ENCODE measurements at regions not wholly inside any gene's neighbourhood (a gene's known extent, or its start where the extent isn't known, plus 50 kb on each side); places are given as distances from the start of the nearest gene placed in this dataset.

DNA sequence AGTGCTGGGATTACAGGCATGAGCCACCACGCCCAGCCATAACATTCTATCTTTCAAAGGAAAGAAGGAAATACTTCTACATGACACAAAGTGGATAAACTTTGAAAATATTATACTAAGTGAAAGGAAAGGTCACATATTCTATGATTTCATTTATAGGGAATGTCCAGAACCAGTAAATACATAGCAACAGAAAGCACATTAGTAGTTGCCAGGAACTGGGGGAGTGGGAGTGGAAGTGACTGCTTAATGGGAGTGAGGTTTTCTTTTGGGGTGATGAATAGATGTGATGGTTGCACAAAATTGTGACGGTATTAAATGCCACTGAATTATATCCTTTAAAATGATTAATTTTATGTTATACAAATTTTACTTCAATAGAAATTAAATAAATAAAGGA lies 95.7 kb upstream of the IL15 start:
- Mint-ChIP-seq H3K9me3 (peaks cover 0 to 6% (median 4%) of the 10 kb centered on the region in 7 donors), H3K4me1 (no peaks in the 10 kb centered on the region), H3K27me3 (no peaks in the 10 kb centered on the region), H3K27ac (no peak overlapping the region), H3K36me3 (no peaks in the 10 kb centered on the region), H3K4me3 (no peak overlapping the region)
- H3K4me1 ChIP-seq (ENCODE audit: control insufficient read depth, insufficient read depth, low read length, poor library complexity, severe bottlenecking) = no peaks in the 10 kb centered on the region
- H3K27ac ChIP-seq (ENCODE audit: insufficient read depth, low read length, poor library complexity, severe bottlenecking) = no peak overlapping the region
- ATAC-seq (ENCODE audit: low read depth in 2 of 2) = no peak
- H3K27me3 ChIP-seq (ENCODE audit: control insufficient read depth, insufficient read depth, low read length) = no peaks in the 10 kb centered on the region
- no peak for DNase-seq
- H3K9me3 ChIP-seq (ENCODE audit: control insufficient read depth in 2 of 2, low read length in 2 of 2) = no peaks in the 10 kb centered on the region
- no peaks in the 10 kb centered on the region for H3K36me3 ChIP-seq (ENCODE audit: control insufficient read depth, insufficient read depth, low read length)
- H3K4me3 ChIP-seq (ENCODE audit: low read depth, low read length) = no peak overlapping the region

DNA sequence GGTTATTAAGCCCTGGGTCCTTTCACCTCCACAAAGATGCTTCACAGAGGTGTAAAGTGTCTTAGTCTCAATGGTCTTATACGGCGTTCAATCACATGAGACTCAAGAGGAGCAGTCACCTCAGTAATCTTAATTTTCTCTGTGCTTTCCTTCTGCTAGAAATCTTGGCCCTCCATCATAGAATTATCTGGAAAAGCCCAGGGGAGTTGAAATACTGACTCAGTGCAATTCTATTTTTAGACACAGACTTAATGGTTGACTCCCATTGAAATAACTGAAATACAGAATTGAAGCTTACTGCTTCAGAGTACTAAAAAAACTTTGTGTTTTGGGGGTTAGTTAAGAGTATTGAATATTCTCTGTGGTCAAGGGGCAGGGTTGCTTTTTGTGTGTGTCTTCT lies 94.5 kb upstream of the IL15 start:
- H3K27ac ChIP-seq (ENCODE audit: insufficient read depth, low read length, poor library complexity, severe bottlenecking) = no peak overlapping the region
- no peaks in the 10 kb centered on the region for H3K36me3 Mint-ChIP-seq
- H3K4me3 ChIP-seq (ENCODE audit: low read depth, low read length) = no peak overlapping the region
- no peaks in the 10 kb centered on the region for H3K36me3 ChIP-seq (ENCODE audit: control insufficient read depth, insufficient read depth, low read length)
- no peak for ATAC-seq (ENCODE audit: low read depth in 2 of 2)
- no peak overlapping the region for H3K4me3 Mint-ChIP-seq
- DNase-seq = no peak
- H3K27ac Mint-ChIP-seq = no peak overlapping the region
- H3K4me1 ChIP-seq (ENCODE audit: control insufficient read depth, insufficient read depth, low read length, poor library complexity, severe bottlenecking) = no peaks in the 10 kb centered on the region
- H3K27me3 Mint-ChIP-seq = no peaks in the 10 kb centered on the region
- no peaks in the 10 kb centered on the region for H3K9me3 ChIP-seq (ENCODE audit: control insufficient read depth in 2 of 2, low read length in 2 of 2)
- H3K27me3 ChIP-seq (ENCODE audit: control insufficient read depth, insufficient read depth, low read length) = no peaks in the 10 kb centered on the region
- no peaks in the 10 kb centered on the region for H3K4me1 Mint-ChIP-seq
- peaks cover 0 to 9% (median 4%) of the 10 kb centered on the region in 7 donors for H3K9me3 Mint-ChIP-seq

DNA sequence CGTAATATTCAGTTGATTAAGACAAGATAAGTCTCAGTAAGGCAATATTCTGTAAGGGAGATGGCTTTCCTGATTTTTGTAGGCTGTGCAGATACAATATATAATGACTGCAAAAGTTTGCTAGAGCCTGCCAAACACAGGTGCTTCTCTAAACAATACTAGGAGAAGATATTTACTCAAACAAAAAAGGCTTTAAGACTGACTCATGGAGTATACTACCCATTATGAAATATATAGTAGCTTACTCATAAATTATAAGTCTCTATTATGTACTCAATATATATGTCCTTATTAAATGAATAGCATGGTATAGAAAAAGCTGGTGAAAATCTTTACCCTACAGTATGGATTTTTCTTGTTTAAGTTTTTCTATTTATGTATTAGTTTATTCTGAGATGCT lies 93.2 kb upstream of the IL15 start:
- no peaks in the 10 kb centered on the region for H3K4me1 ChIP-seq (ENCODE audit: control insufficient read depth, insufficient read depth, low read length, poor library complexity, severe bottlenecking)
- H3K36me3 ChIP-seq (ENCODE audit: control insufficient read depth, insufficient read depth, low read length) = no peaks in the 10 kb centered on the region
- H3K4me3 Mint-ChIP-seq = no peak overlapping the region
- peaks cover 0 to 11% (median 5%) of the 10 kb centered on the region in 7 donors for H3K9me3 Mint-ChIP-seq
- H3K36me3 Mint-ChIP-seq = no peaks in the 10 kb centered on the region
- no peak for DNase-seq
- H3K27ac ChIP-seq (ENCODE audit: insufficient read depth, low read length, poor library complexity, severe bottlenecking) = no peak overlapping the region
- H3K27ac Mint-ChIP-seq = no peak overlapping the region
- H3K27me3 ChIP-seq (ENCODE audit: control insufficient read depth, insufficient read depth, low read length) = no peaks in the 10 kb centered on the region
- H3K4me3 ChIP-seq (ENCODE audit: low read depth, low read length) = no peak overlapping the region
- ATAC-seq (ENCODE audit: low read depth in 2 of 2) = no peak
- no peaks in the 10 kb centered on the region for H3K9me3 ChIP-seq (ENCODE audit: control insufficient read depth in 2 of 2, low read length in 2 of 2)
- peaks cover under 1% of the 10 kb centered on the region for H3K27me3 Mint-ChIP-seq
- no peaks in the 10 kb centered on the region for H3K4me1 Mint-ChIP-seq

DNA sequence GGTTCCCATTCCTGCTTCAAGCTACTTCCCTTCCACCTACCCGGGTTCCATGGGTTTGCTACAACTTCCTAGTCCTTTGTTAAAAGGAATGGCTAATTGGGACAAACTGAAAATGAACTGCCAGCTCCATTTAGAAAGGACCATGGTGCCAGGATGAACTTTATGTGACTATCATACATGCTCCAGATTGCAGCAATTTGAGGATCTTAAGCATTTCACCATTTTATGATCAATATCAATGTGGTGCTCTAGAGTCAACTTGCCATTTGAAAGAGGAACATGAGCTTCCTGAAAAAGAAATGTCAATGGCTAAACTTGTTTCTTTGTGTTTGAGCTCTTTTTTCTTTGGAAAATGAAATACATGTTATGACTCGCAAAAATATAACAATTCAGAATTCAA lies 92.7 kb upstream of the IL15 start:
- H3K36me3 ChIP-seq (ENCODE audit: control insufficient read depth, insufficient read depth, low read length) = no peaks in the 10 kb centered on the region
- no peak overlapping the region for H3K27ac ChIP-seq (ENCODE audit: insufficient read depth, low read length, poor library complexity, severe bottlenecking)
- H3K4me3 ChIP-seq (ENCODE audit: low read depth, low read length) = no peak overlapping the region
- no peaks in the 10 kb centered on the region for H3K27me3 ChIP-seq (ENCODE audit: control insufficient read depth, insufficient read depth, low read length)
- no peaks in the 10 kb centered on the region for H3K36me3 Mint-ChIP-seq
- DNase-seq = no peak
- H3K4me1 ChIP-seq (ENCODE audit: control insufficient read depth, insufficient read depth, low read length, poor library complexity, severe bottlenecking) = no peaks in the 10 kb centered on the region
- H3K27me3 Mint-ChIP-seq = peaks cover 5% of the 10 kb centered on the region
- H3K9me3 Mint-ChIP-seq = peaks cover 0 to 13% (median 2%) of the 10 kb centered on the region in 7 donors
- no peak for ATAC-seq (ENCODE audit: low read depth in 2 of 2)
- no peaks in the 10 kb centered on the region for H3K4me1 Mint-ChIP-seq
- no peaks in the 10 kb centered on the region for H3K9me3 ChIP-seq (ENCODE audit: control insufficient read depth in 2 of 2, low read length in 2 of 2)
- no peak overlapping the region for H3K4me3 Mint-ChIP-seq
- H3K27ac Mint-ChIP-seq = no peak overlapping the region

DNA sequence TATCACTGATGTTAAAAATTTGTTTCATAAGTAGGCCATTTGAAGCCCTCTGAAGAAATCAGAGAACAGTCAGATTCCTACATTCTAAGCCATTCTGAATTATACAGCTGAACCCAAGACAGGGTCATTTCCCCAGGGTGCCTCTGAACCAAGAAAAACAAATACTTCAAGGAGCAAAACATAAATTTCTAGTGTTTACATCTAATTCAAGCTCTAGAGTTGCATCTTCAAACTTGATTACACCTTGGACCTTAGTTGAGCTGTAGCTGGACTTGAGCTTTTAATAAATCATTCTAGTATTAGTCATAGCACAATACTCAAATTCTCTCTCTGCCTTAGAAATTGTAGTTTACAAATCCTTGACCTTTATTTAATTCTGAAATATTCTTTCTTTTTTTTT lies 87.6 kb upstream of the IL15 start:
- ATAC-seq (ENCODE audit: low read depth in 2 of 2) = no peak
- Histone ChIP-seq H3K27ac (ENCODE audit: insufficient read depth, low read length, poor library complexity, severe bottlenecking) (no peak overlapping the region), H3K36me3 (ENCODE audit: control insufficient read depth, insufficient read depth, low read length) (no peaks in the 10 kb centered on the region), H3K9me3 (ENCODE audit: control insufficient read depth in 2 of 2, low read length in 2 of 2) (no peaks in the 10 kb centered on the region), H3K27me3 (ENCODE audit: control insufficient read depth, insufficient read depth, low read length) (no peaks in the 10 kb centered on the region), H3K4me1 (ENCODE audit: control insufficient read depth, insufficient read depth, low read length, poor library complexity, severe bottlenecking) (no peaks in the 10 kb centered on the region), H3K4me3 (ENCODE audit: low read depth, low read length) (no peak overlapping the region)
- Mint-ChIP-seq H3K9me3 (peaks cover 0 to 13% (median 4%) of the 10 kb centered on the region in 7 donors), H3K4me1 (no peaks in the 10 kb centered on the region), H3K4me3 (no peak overlapping the region), H3K27me3 (peaks cover 10% of the 10 kb centered on the region), H3K36me3 (no peaks in the 10 kb centered on the region), H3K27ac (no peak overlapping the region)
- DNase-seq = no peak

- Histone ChIP-seq H3K9me3 (ENCODE audit: control insufficient read depth in 2 of 2, low read length in 2 of 2) (no peaks in the 10 kb centered on the region), H3K27me3 (ENCODE audit: control insufficient read depth, insufficient read depth, low read length) (no peaks in the 10 kb centered on the region), H3K4me1 (ENCODE audit: control insufficient read depth, insufficient read depth, low read length, poor library complexity, severe bottlenecking) (no peaks in the 10 kb centered on the region), H3K27ac (ENCODE audit: insufficient read depth, low read length, poor library complexity, severe bottlenecking) (no peak overlapping the region), H3K4me3 (ENCODE audit: low read depth, low read length) (no peak overlapping the region), H3K36me3 (ENCODE audit: control insufficient read depth, insufficient read depth, low read length) (no peaks in the 10 kb centered on the region)
- no peak for ATAC-seq (ENCODE audit: low read depth in 2 of 2)
- Mint-ChIP-seq H3K27ac (no peak overlapping the region), H3K9me3 (peaks cover 0 to 4% (median 0%) of the 10 kb centered on the region in 7 donors), H3K27me3 (no peaks in the 10 kb centered on the region), H3K36me3 (no peaks in the 10 kb centered on the region), H3K4me3 (no peak overlapping the region), H3K4me1 (no peaks in the 10 kb centered on the region)
- no peak for DNase-seq
These were observed 76.3 kb upstream of the IL15 start for GRCh38 chr4:141560056-141560455.

DNA sequence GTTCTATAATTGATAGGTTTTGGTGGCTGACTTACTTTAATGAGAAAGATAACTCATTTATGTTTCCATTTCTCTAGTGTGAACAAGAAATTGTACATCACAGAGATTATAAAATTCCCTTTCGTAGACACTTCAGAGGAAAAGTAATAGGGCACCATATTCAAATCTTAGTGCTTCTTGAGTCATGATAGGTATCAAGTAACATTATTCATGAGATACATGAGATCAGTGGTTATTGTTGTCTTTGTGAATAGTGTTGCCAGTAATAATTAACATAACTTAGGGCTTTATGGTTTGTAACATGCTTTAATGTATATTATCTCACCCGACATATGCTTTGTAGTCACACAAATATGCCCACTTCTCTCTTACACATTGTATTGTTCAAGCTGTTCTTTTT lies 73.7 kb upstream of the IL15 start:
- no peaks in the 10 kb centered on the region for H3K36me3 Mint-ChIP-seq
- Histone ChIP-seq H3K9me3 (ENCODE audit: control insufficient read depth in 2 of 2, low read length in 2 of 2) (no peaks in the 10 kb centered on the region), H3K27me3 (ENCODE audit: control insufficient read depth, insufficient read depth, low read length) (no peaks in the 10 kb centered on the region), H3K27ac (ENCODE audit: insufficient read depth, low read length, poor library complexity, severe bottlenecking) (no peak overlapping the region), H3K4me3 (ENCODE audit: low read depth, low read length) (no peak overlapping the region), H3K4me1 (ENCODE audit: control insufficient read depth, insufficient read depth, low read length, poor library complexity, severe bottlenecking) (no peaks in the 10 kb centered on the region), H3K36me3 (ENCODE audit: control insufficient read depth, insufficient read depth, low read length) (no peaks in the 10 kb centered on the region)
- no peak for ATAC-seq (ENCODE audit: low read depth in 2 of 2)
- no peak overlapping the region for H3K27ac Mint-ChIP-seq
- H3K4me3 Mint-ChIP-seq = no peak overlapping the region
- H3K27me3 Mint-ChIP-seq = no peaks in the 10 kb centered on the region
- DNase-seq = no peak
- peaks cover 0 to 3% (median 0%) of the 10 kb centered on the region in 7 donors for H3K9me3 Mint-ChIP-seq
- H3K4me1 Mint-ChIP-seq = no peaks in the 10 kb centered on the region

DNA sequence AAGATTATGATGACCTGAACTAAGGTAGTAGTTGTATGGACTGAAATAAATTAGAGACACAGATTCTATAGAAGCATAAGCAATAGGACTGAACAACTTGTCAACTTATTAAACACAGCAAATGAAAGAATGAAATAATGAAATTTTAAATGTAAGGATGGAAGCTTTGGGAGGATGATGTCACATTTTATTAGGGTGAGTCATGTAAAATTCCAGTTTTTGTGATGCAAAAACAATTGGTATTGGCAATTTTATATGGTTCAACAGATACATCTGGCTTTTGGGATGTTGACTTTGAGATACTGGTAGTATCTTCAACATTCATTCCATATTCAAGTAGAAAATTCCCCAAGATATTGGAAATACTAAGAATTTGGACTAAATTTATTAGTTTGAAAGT lies 72.7 kb upstream of the IL15 start:
- Histone ChIP-seq H3K27me3 (ENCODE audit: control insufficient read depth, insufficient read depth, low read length) (no peaks in the 10 kb centered on the region), H3K36me3 (ENCODE audit: control insufficient read depth, insufficient read depth, low read length) (no peaks in the 10 kb centered on the region), H3K9me3 (ENCODE audit: control insufficient read depth in 2 of 2, low read length in 2 of 2) (no peaks in the 10 kb centered on the region), H3K4me3 (ENCODE audit: low read depth, low read length) (no peak overlapping the region), H3K4me1 (ENCODE audit: control insufficient read depth, insufficient read depth, low read length, poor library complexity, severe bottlenecking) (no peaks in the 10 kb centered on the region), H3K27ac (ENCODE audit: insufficient read depth, low read length, poor library complexity, severe bottlenecking) (no peak overlapping the region)
- Mint-ChIP-seq H3K9me3 (peaks cover 0 to 3% (median 0%) of the 10 kb centered on the region in 7 donors), H3K27ac (no peak overlapping the region), H3K36me3 (no peaks in the 10 kb centered on the region), H3K4me3 (no peak overlapping the region), H3K4me1 (no peaks in the 10 kb centered on the region), H3K27me3 (no peaks in the 10 kb centered on the region)
- ATAC-seq (ENCODE audit: low read depth in 2 of 2) (no peak), DNase-seq (no peak)

Measured in CD4-positive, CD25-positive, alpha-beta regulatory T cell (primary cell).